ACC112 (cell line): ENCODE measurements at regions not wholly inside any gene's neighbourhood (a gene's known extent, or its start where the extent isn't known, plus 50 kb on each side); places are given as distances from the start of the nearest gene placed in this dataset.

Experiments used
- H2AFZ ChIP-seq: fragments of 200-600 bp; sonication (generic); one replicate; pipeline ENCODE4 v1.6.0; 2017; ENCODE audit warnings: antibody characterized with exemption, low read length; ENCODE audit not compliant: unreplicated experiment
- H3K27ac ChIP-seq: fragments of 200-600 bp; sonication (generic); 2 replicates; pipeline ENCODE4 v1.5.1; 2014; ENCODE audit warnings: low read depth, mild to moderate bottlenecking, antibody characterized with exemption, low read length, moderate library complexity
- H3K27me3 ChIP-seq: fragments of 200-600 bp; sonication (generic); 2 replicates; pipeline ENCODE4 v1.6.1; 2014; ENCODE audit warnings: mild to moderate bottlenecking, antibody characterized with exemption, low read length, moderate library complexity, mixed read lengths; ENCODE audit not compliant: insufficient read depth
- H3K36me3 ChIP-seq: fragments of 200-600 bp; sonication (generic); 2 replicates; pipeline ENCODE4 v1.6.1; 2016; ENCODE audit warnings: mild to moderate bottlenecking, antibody characterized with exemption, low read length, moderate library complexity, mixed read lengths; ENCODE audit not compliant: insufficient read depth
- H3K4me1 ChIP-seq: fragments of 200-600 bp; sonication (generic); one replicate; pipeline ENCODE4 v1.6.1; 2016; ENCODE audit warnings: low read length, mixed read lengths; ENCODE audit not compliant: insufficient read depth, unreplicated experiment, control insufficient read depth
- H3K4me3 ChIP-seq: fragments of 200-600 bp; sonication (generic); 2 replicates; pipeline ENCODE4 v1.5.1; 2014; ENCODE audit warnings: mild to moderate bottlenecking, low read depth, low read length
- H3K79me2 ChIP-seq: fragments of 200-600 bp; sonication (generic); one replicate; pipeline ENCODE4 v1.6.0; 2016; ENCODE audit warnings: low read length; ENCODE audit not compliant: control insufficient read depth, unreplicated experiment, insufficient read depth

DNA sequence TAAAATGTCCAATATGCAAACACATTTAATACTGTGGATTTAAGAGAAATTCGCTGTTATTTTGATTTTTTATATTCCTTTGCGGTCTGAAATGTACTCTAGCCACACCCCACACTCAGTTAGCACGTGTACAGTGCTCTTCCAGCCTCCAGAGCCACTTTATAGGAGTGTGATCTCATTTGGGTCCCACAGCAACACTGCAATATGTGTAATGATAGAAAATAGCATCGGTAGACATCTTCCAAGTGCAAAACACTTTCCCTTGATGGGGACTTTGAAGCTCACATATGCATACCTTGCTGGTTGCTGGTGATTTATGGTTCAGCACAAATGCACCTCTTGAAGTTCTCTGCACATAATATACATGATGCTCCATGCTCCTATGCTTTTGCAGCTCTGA is 148.3 kb downstream of the GAS1 start:
- H2AFZ ChIP-seq: no peak overlapping the region
- no peaks in the 10 kb centered on the region for H3K27me3 ChIP-seq
- H3K4me1 ChIP-seq: peaks cover 12% of the 10 kb centered on the region
- no peaks in the 10 kb centered on the region for H3K36me3 ChIP-seq
- H3K79me2 ChIP-seq: no peaks in the 10 kb centered on the region
- no peak overlapping the region for H3K27ac ChIP-seq
- H3K4me3 ChIP-seq: no peak overlapping the region

- Histone ChIP-seq H3K79me2 (no peaks in the 10 kb centered on the region), H3K27ac (no peak overlapping the region), H3K4me3 (no peak overlapping the region), H2AFZ (no peak overlapping the region), H3K36me3 (no peaks in the 10 kb centered on the region), H3K27me3 (no peaks in the 10 kb centered on the region), H3K4me1 (peaks cover 12% of the 10 kb centered on the region)
These were observed 150.6 kb downstream of the GAS1 start for GRCh38 chr9:86796666-86797065.

GRCh38 chr9:86795823-86796553 is 151.3 kb downstream of the GAS1 start:
- Histone ChIP-seq H3K79me2 (no peaks in the 10 kb centered on the region), H3K27me3 (no peaks in the 10 kb centered on the region), H3K4me1 (peaks cover 12% of the 10 kb centered on the region), H3K27ac (no peak overlapping the region), H3K4me3 (peak overlapping the region; percentile 52), H3K36me3 (no peaks in the 10 kb centered on the region), H2AFZ (no peak overlapping the region)

- Histone ChIP-seq H3K4me1 (peaks cover 12% of the 10 kb centered on the region), H3K4me3 (no peak overlapping the region), H3K36me3 (no peaks in the 10 kb centered on the region), H3K27me3 (no peaks in the 10 kb centered on the region), H2AFZ (no peak overlapping the region), H3K79me2 (no peaks in the 10 kb centered on the region), H3K27ac (no peak overlapping the region)
These were observed 152.3 kb downstream of the GAS1 start for GRCh38 chr9:86795047-86795442.

DNA sequence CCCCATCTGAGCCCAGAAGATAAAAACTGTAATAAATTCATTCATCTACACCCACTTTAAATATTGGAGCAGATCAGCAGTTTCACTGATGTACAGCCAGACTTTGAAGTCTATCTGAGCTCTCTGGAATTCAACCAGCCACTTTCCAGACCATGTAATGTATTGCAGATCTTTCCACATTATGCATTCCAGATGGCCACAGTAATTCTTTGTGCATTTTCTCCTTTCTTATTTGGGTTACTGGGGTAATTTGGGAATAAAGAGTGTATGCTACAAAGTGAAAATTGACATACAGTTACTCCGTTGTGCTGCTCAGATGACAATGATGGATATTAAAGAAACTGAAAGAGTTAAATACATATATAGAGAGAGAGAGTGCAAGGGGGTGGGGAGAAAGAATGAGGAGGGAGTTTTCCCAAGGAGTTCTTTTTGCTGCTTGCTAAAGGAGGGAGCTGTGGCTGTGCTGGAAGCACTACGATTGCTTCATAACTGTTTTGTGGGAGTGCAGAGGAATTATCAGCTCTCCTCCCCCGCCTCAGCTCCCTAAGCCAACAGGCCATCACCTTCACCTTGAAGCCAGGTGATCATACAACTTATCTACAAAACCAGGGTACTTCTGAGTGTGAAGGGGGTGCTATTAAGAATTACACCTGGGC is 152.8 kb downstream of the GAS1 start:
- Histone ChIP-seq H3K4me1 (peaks cover 12% of the 10 kb centered on the region), H3K27ac (no peak overlapping the region), H3K79me2 (no peaks in the 10 kb centered on the region), H3K27me3 (no peaks in the 10 kb centered on the region), H2AFZ (no peak overlapping the region), H3K4me3 (no peak overlapping the region), H3K36me3 (no peaks in the 10 kb centered on the region)

DNA sequence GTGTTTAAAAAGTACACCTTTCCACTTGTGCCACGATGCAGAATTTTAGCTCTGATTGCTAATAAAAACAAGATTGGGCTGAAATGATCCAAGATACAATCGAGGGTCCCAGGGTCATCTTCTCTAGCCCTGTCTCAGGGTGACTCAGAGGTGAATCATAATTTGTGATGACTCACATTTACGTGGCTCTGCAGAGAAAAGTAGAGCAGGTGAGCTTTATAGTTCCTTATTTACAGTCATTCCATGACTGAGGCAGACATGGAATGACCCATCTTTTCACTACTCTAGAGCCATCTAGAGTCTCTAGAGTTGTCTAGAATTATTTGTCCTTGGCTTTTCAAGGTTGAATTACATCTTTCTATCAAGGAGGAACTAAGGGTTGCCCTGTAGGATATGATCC is 155.2 kb downstream of the GAS1 start:
- Histone ChIP-seq H3K36me3 (no peaks in the 10 kb centered on the region), H3K4me3 (no peak overlapping the region), H3K27ac (no peak overlapping the region), H3K27me3 (no peaks in the 10 kb centered on the region), H2AFZ (no peak overlapping the region), H3K79me2 (no peaks in the 10 kb centered on the region), H3K4me1 (peaks cover 12% of the 10 kb centered on the region)

- no peaks in the 10 kb centered on the region for H3K79me2 ChIP-seq
- H3K27me3 ChIP-seq: no peaks in the 10 kb centered on the region
- no peak overlapping the region for H3K27ac ChIP-seq
- no peak overlapping the region for H2AFZ ChIP-seq
- peaks cover 5% of the 10 kb centered on the region for H3K4me1 ChIP-seq
- H3K4me3 ChIP-seq: no peak overlapping the region
- no peaks in the 10 kb centered on the region for H3K36me3 ChIP-seq
These were observed 156.5 kb downstream of the GAS1 start for GRCh38 chr9:86790805-86791204.

- H3K27me3 ChIP-seq: no peaks in the 10 kb centered on the region
- no peak overlapping the region for H3K4me3 ChIP-seq
- H3K4me1 ChIP-seq: no peaks in the 10 kb centered on the region
- no peaks in the 10 kb centered on the region for H3K36me3 ChIP-seq
- no peak overlapping the region for H3K27ac ChIP-seq
- H2AFZ ChIP-seq: no peak overlapping the region
- H3K79me2 ChIP-seq: no peaks in the 10 kb centered on the region
These were observed 158.8 kb downstream of the GAS1 start for GRCh38 chr9:86788456-86788855.

- no peaks in the 10 kb centered on the region for H3K4me1 ChIP-seq
- no peak overlapping the region for H3K27ac ChIP-seq
- H3K4me3 ChIP-seq: no peak overlapping the region
- H2AFZ ChIP-seq: no peak overlapping the region
- H3K79me2 ChIP-seq: no peaks in the 10 kb centered on the region
- H3K36me3 ChIP-seq: no peaks in the 10 kb centered on the region
- no peaks in the 10 kb centered on the region for H3K27me3 ChIP-seq
These were observed 163.4 kb downstream of the GAS1 start for GRCh38 chr9:86783884-86784283.

DNA sequence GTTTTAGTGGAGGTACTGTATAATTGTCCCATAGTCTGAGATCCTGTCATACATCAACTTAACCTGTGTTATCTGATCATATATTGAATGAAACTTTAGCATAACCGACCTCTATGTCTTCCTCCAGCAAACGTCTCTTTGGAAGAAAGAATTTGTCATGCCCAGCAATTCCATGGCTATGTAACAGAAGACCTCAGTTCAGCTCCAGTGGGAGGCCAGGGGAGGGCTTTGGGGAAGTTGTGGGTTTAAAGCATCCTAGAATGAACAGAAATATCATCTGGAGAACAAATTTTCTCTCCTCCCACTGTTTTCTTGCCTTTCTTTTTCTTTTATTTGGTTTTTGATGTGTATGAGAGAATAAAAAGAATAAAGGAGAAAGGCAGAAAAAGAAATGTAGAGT is 164.5 kb downstream of the GAS1 start:
- H2AFZ ChIP-seq: no peak overlapping the region
- H3K27me3 ChIP-seq: no peaks in the 10 kb centered on the region
- H3K36me3 ChIP-seq: no peaks in the 10 kb centered on the region
- no peak overlapping the region for H3K27ac ChIP-seq
- no peaks in the 10 kb centered on the region for H3K79me2 ChIP-seq
- H3K4me3 ChIP-seq: no peak overlapping the region
- H3K4me1 ChIP-seq: no peaks in the 10 kb centered on the region

DNA sequence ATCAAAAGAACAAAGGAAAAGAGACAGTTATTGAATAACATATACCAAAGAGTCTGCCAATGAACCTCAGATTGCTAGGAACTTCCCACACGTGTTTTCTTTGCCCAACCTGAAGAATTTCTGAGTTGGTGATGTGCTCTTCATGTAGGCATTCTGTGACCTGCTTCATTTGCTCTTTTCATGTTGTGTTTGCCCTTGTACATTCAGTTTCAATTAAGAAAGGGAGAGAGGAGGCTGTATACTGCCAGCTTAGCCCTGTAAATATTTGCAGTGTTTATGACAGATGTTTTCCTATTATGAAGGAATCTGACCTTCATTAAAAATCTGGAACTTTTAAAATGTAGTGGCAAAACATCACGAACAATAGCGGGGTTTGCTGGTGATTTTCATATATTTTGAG is 168.5 kb downstream of the GAS1 start:
- no peak overlapping the region for H3K27ac ChIP-seq
- H3K4me1 ChIP-seq: no peaks in the 10 kb centered on the region
- H3K36me3 ChIP-seq: no peaks in the 10 kb centered on the region
- H3K79me2 ChIP-seq: no peaks in the 10 kb centered on the region
- H2AFZ ChIP-seq: no peak overlapping the region
- no peak overlapping the region for H3K4me3 ChIP-seq
- peaks cover 21% of the 10 kb centered on the region for H3K27me3 ChIP-seq
